Stimulated activated memory B cell treated with anti-CD40 and anti-IgM and Interleukin-4, amounts not matched to agents 10 μg/mL and 1 μg/mL and 100 μg/mL, for 72 hours (primary cell): ENCODE measurements at regions not wholly inside any gene's neighbourhood (a gene's known extent, or its start where the extent isn't known, plus 50 kb on each side); places are given as distances from the start of the nearest gene placed in this dataset.
A peak's percentile ranks its signal among the peaks of the same experiment; 100 is the strongest.

Experiments used
- ATAC-seq: fragments of 150-1000 bp; cut with Tn5 transposase; 2 replicates; pipeline ENCODE4 v1.10.0; 2021
- H3K27ac Mint-ChIP-seq: one replicate; pipeline ENCODE4 v1.8.0; 2022; ENCODE audit warnings: mild to moderate bottlenecking, mixed read lengths
- H3K27me3 Mint-ChIP-seq: one replicate; pipeline ENCODE4 v1.8.0; 2022; ENCODE audit warnings: mixed read lengths
- H3K36me3 Mint-ChIP-seq: one replicate; pipeline ENCODE4 v1.8.0; 2022; ENCODE audit warnings: mixed read lengths
- H3K4me1 Mint-ChIP-seq: one replicate; pipeline ENCODE4 v1.8.0; 2022; ENCODE audit warnings: mixed read lengths
- H3K4me3 Mint-ChIP-seq: one replicate; pipeline ENCODE4 v1.8.0; 2022; ENCODE audit warnings: mild to moderate bottlenecking, moderate library complexity, mixed read lengths
- H3K9me3 Mint-ChIP-seq: one replicate; pipeline ENCODE4 v1.8.0; 2022; ENCODE audit warnings: mixed read lengths

GRCh38 chr7:109176661-109177060, 607.0 kb downstream of the DNAJB9 start:
- Mint-ChIP-seq H3K4me1 (no peaks in the 10 kb centered on the region), H3K27me3 (no peaks in the 10 kb centered on the region), H3K27ac (no peak overlapping the region), H3K9me3 (no peaks in the 10 kb centered on the region), H3K36me3 (no peaks in the 10 kb centered on the region), H3K4me3 (no peak overlapping the region)
- ATAC-seq, result no peak

- H3K4me1 Mint-ChIP-seq, result no peaks in the 10 kb centered on the region
- no peaks in the 10 kb centered on the region for H3K36me3 Mint-ChIP-seq
- ATAC-seq, result no peak
- no peaks in the 10 kb centered on the region for H3K27me3 Mint-ChIP-seq
- H3K9me3 Mint-ChIP-seq, result no peaks in the 10 kb centered on the region
- no peak overlapping the region for H3K27ac Mint-ChIP-seq
- no peak overlapping the region for H3K4me3 Mint-ChIP-seq
These were observed 608.7 kb downstream of the DNAJB9 start for GRCh38 chr7:109178342-109178741.

GRCh38 chr7:109179601-109180000, 609.9 kb downstream of the DNAJB9 start:
- no peaks in the 10 kb centered on the region for H3K4me1 Mint-ChIP-seq
- no peaks in the 10 kb centered on the region for H3K36me3 Mint-ChIP-seq
- H3K9me3 Mint-ChIP-seq, result no peaks in the 10 kb centered on the region
- no peak for ATAC-seq
- H3K27me3 Mint-ChIP-seq, result no peaks in the 10 kb centered on the region
- H3K4me3 Mint-ChIP-seq, result no peak overlapping the region
- no peak overlapping the region for H3K27ac Mint-ChIP-seq

GRCh38 chr7:109190766-109191398, 621.2 kb downstream of the DNAJB9 start:
- no peak for ATAC-seq
- H3K9me3 Mint-ChIP-seq, result peaks cover 3% of the 10 kb centered on the region
- no peaks in the 10 kb centered on the region for H3K4me1 Mint-ChIP-seq
- no peaks in the 10 kb centered on the region for H3K36me3 Mint-ChIP-seq
- H3K27ac Mint-ChIP-seq, result no peak overlapping the region
- no peaks in the 10 kb centered on the region for H3K27me3 Mint-ChIP-seq
- no peak overlapping the region for H3K4me3 Mint-ChIP-seq

GRCh38 chr7:109206196-109206595, 636.5 kb downstream of the DNAJB9 start:
- H3K27me3 Mint-ChIP-seq, result no peaks in the 10 kb centered on the region
- H3K4me3 Mint-ChIP-seq, result no peak overlapping the region
- no peaks in the 10 kb centered on the region for H3K4me1 Mint-ChIP-seq
- H3K27ac Mint-ChIP-seq, result no peak overlapping the region
- no peaks in the 10 kb centered on the region for H3K36me3 Mint-ChIP-seq
- peaks cover 24% of the 10 kb centered on the region for H3K9me3 Mint-ChIP-seq
- ATAC-seq, result no peak

GRCh38 chr7:109213081-109213480, 643.4 kb downstream of the DNAJB9 start:
- Mint-ChIP-seq H3K27me3 (no peaks in the 10 kb centered on the region), H3K9me3 (peaks cover 7% of the 10 kb centered on the region), H3K4me3 (no peak overlapping the region), H3K27ac (no peak overlapping the region), H3K4me1 (no peaks in the 10 kb centered on the region), H3K36me3 (no peaks in the 10 kb centered on the region)
- no peak for ATAC-seq

GRCh38 chr7:109215341-109215740, 645.7 kb downstream of the DNAJB9 start:
- Mint-ChIP-seq H3K27me3 (no peaks in the 10 kb centered on the region), H3K36me3 (no peaks in the 10 kb centered on the region), H3K9me3 (peaks cover 3% of the 10 kb centered on the region), H3K27ac (no peak overlapping the region), H3K4me3 (no peak overlapping the region), H3K4me1 (no peaks in the 10 kb centered on the region)
- no peak for ATAC-seq

- Mint-ChIP-seq H3K9me3 (no peaks in the 10 kb centered on the region), H3K36me3 (no peaks in the 10 kb centered on the region), H3K27ac (no peak overlapping the region), H3K27me3 (no peaks in the 10 kb centered on the region), H3K4me3 (no peak overlapping the region), H3K4me1 (no peaks in the 10 kb centered on the region)
- no peak for ATAC-seq
These were observed 654.4 kb downstream of the DNAJB9 start for GRCh38 chr7:109224100-109224499.

GRCh38 chr7:109226699-109227098, 657.0 kb downstream of the DNAJB9 start:
- H3K36me3 Mint-ChIP-seq, result no peaks in the 10 kb centered on the region
- no peak overlapping the region for H3K27ac Mint-ChIP-seq
- no peak for ATAC-seq
- no peaks in the 10 kb centered on the region for H3K9me3 Mint-ChIP-seq
- H3K4me3 Mint-ChIP-seq, result no peak overlapping the region
- no peaks in the 10 kb centered on the region for H3K27me3 Mint-ChIP-seq
- no peaks in the 10 kb centered on the region for H3K4me1 Mint-ChIP-seq

GRCh38 chr7:109235316-109235715, 665.6 kb downstream of the DNAJB9 start:
- H3K36me3 Mint-ChIP-seq, result no peaks in the 10 kb centered on the region
- H3K4me1 Mint-ChIP-seq, result no peaks in the 10 kb centered on the region
- H3K27me3 Mint-ChIP-seq, result no peaks in the 10 kb centered on the region

GRCh38 chr7:109246330-109247077, 676.8 kb downstream of the DNAJB9 start:
- Mint-ChIP-seq H3K36me3 (no peaks in the 10 kb centered on the region), H3K27ac (no peak overlapping the region), H3K27me3 (no peaks in the 10 kb centered on the region), H3K4me1 (no peaks in the 10 kb centered on the region), H3K9me3 (peaks cover 3% of the 10 kb centered on the region), H3K4me3 (no peak overlapping the region)
- ATAC-seq, result peak; percentile 8

More at GRCh38 chr7:109235316-109235715, 665.6 kb downstream of the DNAJB9 start:
- H3K4me3 Mint-ChIP-seq, result no peak overlapping the region
- no peak overlapping the region for H3K27ac Mint-ChIP-seq
- no peak for ATAC-seq
- H3K9me3 Mint-ChIP-seq, result peaks cover 4% of the 10 kb centered on the region

GRCh38 chr7:109256762-109257560, 687.3 kb downstream of the DNAJB9 start:
- Mint-ChIP-seq H3K27ac (no peak overlapping the region), H3K36me3 (no peaks in the 10 kb centered on the region), H3K4me1 (no peaks in the 10 kb centered on the region), H3K9me3 (peaks cover 3% of the 10 kb centered on the region), H3K27me3 (no peaks in the 10 kb centered on the region), H3K4me3 (no peak overlapping the region)
- ATAC-seq, result no peak

- H3K9me3 Mint-ChIP-seq, result peaks cover 6% of the 10 kb centered on the region
- H3K4me1 Mint-ChIP-seq, result no peaks in the 10 kb centered on the region
- no peak overlapping the region for H3K4me3 Mint-ChIP-seq
- H3K27me3 Mint-ChIP-seq, result no peaks in the 10 kb centered on the region
- ATAC-seq, result no peak
- H3K27ac Mint-ChIP-seq, result no peak overlapping the region
- no peaks in the 10 kb centered on the region for H3K36me3 Mint-ChIP-seq
These were observed 689.5 kb downstream of the DNAJB9 start for GRCh38 chr7:109259151-109259550.

GRCh38 chr7:109261781-109262180, 692.1 kb downstream of the DNAJB9 start:
- ATAC-seq, result no peak
- no peaks in the 10 kb centered on the region for H3K4me1 Mint-ChIP-seq
- H3K27me3 Mint-ChIP-seq, result no peaks in the 10 kb centered on the region
- no peak overlapping the region for H3K27ac Mint-ChIP-seq
- H3K4me3 Mint-ChIP-seq, result no peak overlapping the region
- peaks cover 6% of the 10 kb centered on the region for H3K9me3 Mint-ChIP-seq
- no peaks in the 10 kb centered on the region for H3K36me3 Mint-ChIP-seq

GRCh38 chr7:109266610-109267009, 696.9 kb downstream of the DNAJB9 start:
- ATAC-seq, result no peak
- Mint-ChIP-seq H3K4me1 (no peaks in the 10 kb centered on the region), H3K27me3 (no peaks in the 10 kb centered on the region), H3K4me3 (no peak overlapping the region), H3K9me3 (peaks cover 10% of the 10 kb centered on the region), H3K36me3 (no peaks in the 10 kb centered on the region), H3K27ac (no peak overlapping the region)
